ENCODE measurements at regions not wholly inside any gene's neighbourhood (a gene's known extent, or its start where the extent isn't known, plus 50 kb on each side); places are given as distances from the start of the nearest gene placed in this dataset.

DNA sequence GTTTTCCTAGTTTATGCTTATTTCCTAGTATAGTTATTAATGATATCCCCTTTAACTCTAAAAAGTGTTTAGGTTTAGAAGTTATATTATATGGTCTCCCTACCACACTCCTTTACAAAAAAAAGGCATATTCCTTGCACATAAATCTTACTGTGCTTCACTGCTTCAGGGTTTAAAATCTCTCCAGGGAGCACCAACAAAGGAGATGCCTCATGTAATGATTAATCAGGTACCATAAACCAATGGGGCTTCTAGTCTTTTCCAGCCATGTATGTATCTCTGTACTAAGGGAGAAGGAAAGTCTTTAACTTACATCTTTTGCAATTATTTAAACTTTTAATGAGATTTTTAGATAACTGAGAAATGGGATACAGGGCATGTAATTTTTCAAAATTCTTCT lies 91.5 kb upstream of the RBMS3 start:
- Histone ChIP-seq H3K4me3 (ENCODE audit: low read length) (no peak overlapping the region), H3K4me2 (ENCODE audit: low read length) (no peak overlapping the region), H3K36me3 (ENCODE audit: control insufficient read depth, low read length) (no peaks in the 10 kb centered on the region), H3K27ac (ENCODE audit: low read depth, low read length) (no peak overlapping the region), H3K27me3 (ENCODE audit: control insufficient read depth, low read length) (no peaks in the 10 kb centered on the region), H3K79me2 (ENCODE audit: control insufficient read depth, low read length) (no peaks in the 10 kb centered on the region), H3K4me1 (ENCODE audit: control insufficient read depth, low read length) (no peaks in the 10 kb centered on the region), H4K20me1 (ENCODE audit: control insufficient read depth, insufficient read depth, low read depth, low read length) (no peaks in the 10 kb centered on the region), H3K9me2 (replicated peaks; ENCODE audit: control insufficient read depth, low read length) (no peaks in the 10 kb centered on the region), H3F3A (ENCODE audit: control insufficient read depth, insufficient read depth) (no peaks in the 10 kb centered on the region), H3K9me3 (ENCODE audit: control insufficient read depth, insufficient read depth, low read length) (no peaks in the 10 kb centered on the region)
- TF ChIP-seq CTCF (IDR thresholded peaks at IDR 0.05; ENCODE audit: low read depth, low read length, poor library complexity, severe bottlenecking) (no peak), EZH2phosphoT487 (IDR thresholded peaks at IDR 0.05; ENCODE audit: borderline replicate concordance, low read length) (no peak)

- Histone ChIP-seq H3F3A (ENCODE audit: control insufficient read depth, insufficient read depth) (no peaks in the 10 kb centered on the region), H3K4me2 (ENCODE audit: low read length) (no peak overlapping the region), H3K79me2 (ENCODE audit: control insufficient read depth, low read length) (no peaks in the 10 kb centered on the region), H3K9me2 (replicated peaks; ENCODE audit: control insufficient read depth, low read length) (no peaks in the 10 kb centered on the region), H3K4me1 (ENCODE audit: control insufficient read depth, low read length) (no peaks in the 10 kb centered on the region), H3K36me3 (ENCODE audit: control insufficient read depth, low read length) (no peaks in the 10 kb centered on the region), H3K4me3 (ENCODE audit: low read length) (no peak overlapping the region), H3K27me3 (ENCODE audit: control insufficient read depth, low read length) (no peaks in the 10 kb centered on the region), H3K9me3 (ENCODE audit: control insufficient read depth, insufficient read depth, low read length) (no peaks in the 10 kb centered on the region), H3K27ac (ENCODE audit: low read depth, low read length) (no peak overlapping the region), H4K20me1 (ENCODE audit: control insufficient read depth, insufficient read depth, low read depth, low read length) (no peaks in the 10 kb centered on the region)
- no peak for TF ChIP-seq CTCF (IDR thresholded peaks at IDR 0.05; ENCODE audit: low read depth, low read length, poor library complexity, severe bottlenecking)
- no peak for TF ChIP-seq EZH2phosphoT487 (IDR thresholded peaks at IDR 0.05; ENCODE audit: borderline replicate concordance, low read length)
Measured at GRCh38 chr3:29194139-29194538, 86.7 kb upstream of the RBMS3 start.

GRCh38 chr3:29195056-29195455 lies 85.8 kb upstream of the RBMS3 start:
- no peaks in the 10 kb centered on the region for H3K27me3 ChIP-seq (ENCODE audit: control insufficient read depth, low read length)
- no peak for TF ChIP-seq CTCF (IDR thresholded peaks at IDR 0.05; ENCODE audit: low read depth, low read length, poor library complexity, severe bottlenecking)
- no peak for TF ChIP-seq EZH2phosphoT487 (IDR thresholded peaks at IDR 0.05; ENCODE audit: borderline replicate concordance, low read length)
- no peaks in the 10 kb centered on the region for H3K36me3 ChIP-seq (ENCODE audit: control insufficient read depth, low read length)
- H3K9me2 ChIP-seq (replicated peaks; ENCODE audit: control insufficient read depth, low read length) = no peaks in the 10 kb centered on the region
- H3K4me3 ChIP-seq (ENCODE audit: low read length) = no peak overlapping the region
- H3K4me2 ChIP-seq (ENCODE audit: low read length) = no peak overlapping the region
- H3K4me1 ChIP-seq (ENCODE audit: control insufficient read depth, low read length) = no peaks in the 10 kb centered on the region
- no peak overlapping the region for H3K27ac ChIP-seq (ENCODE audit: low read depth, low read length)
- H3K9me3 ChIP-seq (ENCODE audit: control insufficient read depth, insufficient read depth, low read length) = no peaks in the 10 kb centered on the region
- H3K79me2 ChIP-seq (ENCODE audit: control insufficient read depth, low read length) = no peaks in the 10 kb centered on the region
- no peaks in the 10 kb centered on the region for H3F3A ChIP-seq (ENCODE audit: control insufficient read depth, insufficient read depth)
- H4K20me1 ChIP-seq (ENCODE audit: control insufficient read depth, insufficient read depth, low read depth, low read length) = no peaks in the 10 kb centered on the region

- no peaks in the 10 kb centered on the region for H3K36me3 ChIP-seq (ENCODE audit: control insufficient read depth, low read length)
- no peaks in the 10 kb centered on the region for H4K20me1 ChIP-seq (ENCODE audit: control insufficient read depth, insufficient read depth, low read depth, low read length)
- no peak overlapping the region for H3K27ac ChIP-seq (ENCODE audit: low read depth, low read length)
- no peak overlapping the region for H3K4me3 ChIP-seq (ENCODE audit: low read length)
- no peaks in the 10 kb centered on the region for H3K79me2 ChIP-seq (ENCODE audit: control insufficient read depth, low read length)
- no peaks in the 10 kb centered on the region for H3K27me3 ChIP-seq (ENCODE audit: control insufficient read depth, low read length)
- no peak for TF ChIP-seq EZH2phosphoT487 (IDR thresholded peaks at IDR 0.05; ENCODE audit: borderline replicate concordance, low read length)
- TF ChIP-seq CTCF (IDR thresholded peaks at IDR 0.05; ENCODE audit: low read depth, low read length, poor library complexity, severe bottlenecking) = no peak
- no peaks in the 10 kb centered on the region for H3K4me1 ChIP-seq (ENCODE audit: control insufficient read depth, low read length)
- H3K9me3 ChIP-seq (ENCODE audit: control insufficient read depth, insufficient read depth, low read length) = no peaks in the 10 kb centered on the region
- no peaks in the 10 kb centered on the region for H3F3A ChIP-seq (ENCODE audit: control insufficient read depth, insufficient read depth)
- no peaks in the 10 kb centered on the region; the same call in 1 of the 2 replicates for H3K9me2 ChIP-seq (replicated peaks; ENCODE audit: control insufficient read depth, low read length)
- no peak overlapping the region for H3K4me2 ChIP-seq (ENCODE audit: low read length)
Measured at GRCh38 chr3:29201604-29202003, 79.3 kb upstream of the RBMS3 start.

Measured in DOHH2 (cell line).